ENCODE measurements at regions not wholly inside any gene's neighbourhood (a gene's known extent, or its start where the extent isn't known, plus 50 kb on each side); places are given as distances from the start of the nearest gene placed in this dataset.

DNA sequence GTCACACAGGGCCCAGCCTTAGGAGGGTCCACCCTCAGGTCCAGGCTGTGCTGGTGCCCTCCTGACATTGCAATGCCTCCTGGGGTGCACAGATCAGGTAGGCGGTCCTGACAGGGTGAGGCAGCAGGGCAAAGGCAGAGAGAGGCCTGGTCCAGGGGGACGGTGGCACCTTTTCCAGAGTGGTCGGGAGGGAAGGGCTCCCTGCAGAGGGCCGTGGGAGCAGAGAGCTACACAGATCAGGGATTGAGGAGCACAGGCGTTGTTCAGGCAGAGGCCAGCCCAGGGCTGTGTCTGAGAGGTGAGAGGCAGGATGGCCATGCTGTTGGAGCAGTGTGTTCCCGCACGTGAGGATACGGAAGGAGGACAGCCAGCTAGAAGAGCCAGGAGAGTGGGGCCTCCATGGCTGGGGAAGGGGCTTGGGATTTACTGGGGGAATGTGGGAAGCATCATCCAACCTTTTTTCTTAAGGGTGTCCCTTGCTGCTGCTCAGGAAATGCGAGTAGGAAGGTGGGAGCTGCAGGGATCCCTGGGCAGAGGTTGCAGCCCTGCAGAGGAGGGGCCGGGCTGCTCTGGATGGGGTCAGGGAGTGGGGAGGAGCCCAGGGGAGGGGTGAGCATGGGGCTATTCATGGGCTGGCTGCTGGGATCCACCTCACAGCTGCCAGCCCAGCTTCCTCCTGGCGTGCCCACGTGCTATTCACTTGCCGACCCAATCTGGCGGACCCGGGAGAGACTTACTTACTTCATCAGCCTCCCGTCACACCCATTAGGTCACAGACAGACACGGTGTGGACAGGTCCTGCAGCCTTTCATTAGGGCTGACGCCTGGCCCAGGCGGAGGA lies 1516.4 kb downstream of the TBC1D22A start:
- no peak for DNase-seq (ENCODE audit: extremely low read depth in 1 of 2, low read depth in 1 of 2)

DNA sequence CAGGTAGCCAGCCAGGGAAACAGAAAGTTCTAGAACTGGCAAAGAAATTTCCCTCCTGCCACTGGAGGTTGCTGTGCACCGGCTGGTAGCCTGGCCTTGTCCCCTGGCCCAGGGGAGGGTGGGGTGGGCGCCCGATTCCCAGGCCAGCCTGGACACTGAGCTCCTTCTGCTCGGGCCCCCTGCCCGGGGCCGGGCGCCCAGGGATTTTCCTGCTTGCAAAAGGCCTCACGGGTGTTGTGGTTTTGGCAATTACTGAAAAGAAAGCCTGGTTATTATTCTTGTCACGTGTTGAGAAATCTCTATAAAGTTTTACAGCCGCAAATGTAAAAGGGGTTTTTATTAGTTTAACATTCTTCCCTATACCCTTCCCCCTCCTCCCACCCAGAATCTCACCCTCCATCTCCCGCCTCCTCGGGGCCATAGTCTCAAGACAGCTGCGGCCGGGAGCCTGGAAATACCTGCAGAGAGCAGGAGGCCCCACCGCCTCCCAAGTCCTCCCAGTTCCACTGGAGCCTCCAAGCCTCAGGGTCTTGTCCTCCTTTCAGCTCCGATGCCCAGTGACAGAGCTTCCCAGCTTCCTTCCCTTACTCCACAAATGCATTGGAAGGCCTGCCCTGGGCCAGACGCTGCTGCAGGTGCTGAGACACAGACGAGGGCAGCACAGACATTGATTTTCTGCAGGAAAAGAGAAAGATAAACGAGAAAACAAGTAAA lies 1515.6 kb downstream of the TBC1D22A start:
- no peak for DNase-seq (ENCODE audit: extremely low read depth in 1 of 2, low read depth in 1 of 2)

DNA sequence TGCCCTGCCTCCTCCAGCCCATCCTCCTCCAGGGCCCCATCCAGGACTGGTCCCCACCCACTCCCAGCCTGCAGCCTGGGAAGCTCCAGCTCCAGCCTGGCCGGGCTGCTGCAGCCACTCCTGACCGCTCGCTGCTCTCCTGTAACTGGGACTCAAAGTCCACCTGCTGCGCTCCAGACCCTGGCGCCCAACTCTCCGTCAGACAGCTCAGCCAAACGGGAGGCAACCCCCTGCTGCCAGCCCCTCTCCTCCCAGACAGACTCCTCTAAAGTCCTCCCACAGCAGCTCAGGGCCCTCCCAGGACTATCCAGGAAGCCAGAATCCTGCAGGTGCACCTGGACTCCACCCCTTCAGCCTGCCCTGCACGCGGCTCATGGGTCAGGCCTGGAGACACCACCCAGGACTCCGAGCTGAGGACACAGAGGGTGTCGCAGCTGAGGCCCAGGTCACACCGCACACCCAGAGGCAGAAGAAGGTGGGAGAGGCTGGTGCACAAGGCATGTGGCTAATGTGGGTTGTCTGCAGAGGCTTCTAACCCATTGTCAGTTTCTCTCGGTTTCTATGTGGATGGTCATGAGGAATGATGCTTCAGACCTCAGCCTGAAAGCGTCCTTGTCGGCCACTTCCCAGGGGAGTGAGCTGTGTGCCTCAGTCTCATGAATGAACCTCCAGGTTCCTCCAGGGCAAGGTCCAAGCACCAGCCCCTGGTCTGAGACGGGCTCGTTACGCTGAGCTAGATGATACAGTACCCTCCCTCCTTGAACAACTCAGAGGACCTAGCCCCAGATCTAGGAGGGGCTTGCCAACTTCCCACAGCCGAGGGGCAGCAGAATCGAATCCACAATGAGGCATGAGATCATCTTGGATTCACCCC lies 1514.8 kb downstream of the TBC1D22A start:
- DNase-seq (ENCODE audit: extremely low read depth in 1 of 2, low read depth in 1 of 2), result no peak

DNA sequence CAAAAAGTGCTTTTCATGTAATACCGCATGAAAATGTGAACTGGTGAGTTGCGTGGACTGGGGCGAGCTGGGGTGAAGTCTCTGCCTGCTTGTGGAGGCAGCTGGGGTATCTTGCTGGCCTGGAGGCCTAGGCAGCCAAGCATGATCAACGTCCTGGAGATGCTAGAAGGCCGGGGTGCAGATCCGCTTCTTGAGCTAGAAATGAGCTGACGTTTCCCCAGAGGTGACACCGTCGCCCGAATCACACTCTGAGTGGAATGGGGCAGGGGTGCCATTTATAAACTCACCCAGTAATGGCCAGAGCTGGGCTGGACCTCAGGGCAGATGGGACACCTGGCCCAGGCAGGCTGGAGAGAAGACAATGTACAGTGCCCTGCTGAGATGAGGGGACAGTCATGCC lies 1513.0 kb downstream of the TBC1D22A start:
- DNase-seq (ENCODE audit: extremely low read depth in 1 of 2, low read depth in 1 of 2), result no peak

DNA sequence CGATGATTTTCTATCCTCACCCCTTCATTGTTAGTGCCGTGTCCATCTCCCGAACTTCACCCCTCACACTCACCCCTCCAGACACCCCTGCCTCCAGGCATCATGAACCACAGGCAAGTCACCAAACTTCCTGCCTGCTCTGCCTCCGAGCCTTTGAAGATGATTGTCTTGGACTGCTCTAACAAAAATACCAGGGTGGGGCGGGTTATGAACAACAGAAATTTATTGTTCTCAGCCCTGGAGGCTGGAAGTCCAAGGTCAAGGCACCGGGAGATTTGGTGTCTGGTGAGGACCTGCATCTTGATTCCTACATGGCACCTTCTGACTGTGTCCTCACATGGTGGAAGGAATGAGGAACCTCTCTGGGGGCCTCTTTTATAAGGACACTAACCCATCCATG lies 1508.3 kb downstream of the TBC1D22A start:
- DNase-seq (ENCODE audit: extremely low read depth in 1 of 2, low read depth in 1 of 2), result no peak

DNA sequence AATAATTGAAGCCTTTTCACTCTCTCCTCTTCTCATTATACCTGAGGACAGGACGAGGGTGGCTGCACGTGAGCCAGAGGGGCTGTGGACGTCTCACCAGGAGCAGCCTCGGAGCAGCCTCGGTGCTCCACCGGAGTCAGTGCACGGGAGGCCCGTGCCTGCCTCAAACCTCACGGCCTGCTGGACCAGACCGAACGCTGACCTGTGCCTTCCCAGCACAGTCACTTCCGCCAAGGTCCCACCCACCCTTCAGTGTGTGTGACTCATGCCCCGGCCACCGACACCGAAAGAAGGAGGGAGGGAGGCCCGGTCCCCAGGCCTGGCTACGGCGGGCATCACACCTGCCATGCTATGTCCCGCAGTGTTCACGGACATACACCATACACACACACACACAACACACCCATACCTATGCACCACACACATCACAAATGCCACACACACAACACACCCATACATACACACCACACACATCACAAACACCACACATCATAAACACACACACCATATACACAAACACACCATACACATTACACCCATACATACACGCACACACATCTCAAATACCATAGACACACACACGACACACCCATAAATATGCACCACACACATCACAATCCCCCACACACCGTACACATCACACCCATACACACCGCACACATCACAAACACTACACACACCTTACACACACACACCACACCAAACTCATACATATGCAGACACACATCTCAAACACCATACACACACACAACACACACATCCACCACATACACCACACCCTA lies 1506.5 kb downstream of the TBC1D22A start:
- DNase-seq (ENCODE audit: extremely low read depth in 1 of 2, low read depth in 1 of 2), result no peak

DNA sequence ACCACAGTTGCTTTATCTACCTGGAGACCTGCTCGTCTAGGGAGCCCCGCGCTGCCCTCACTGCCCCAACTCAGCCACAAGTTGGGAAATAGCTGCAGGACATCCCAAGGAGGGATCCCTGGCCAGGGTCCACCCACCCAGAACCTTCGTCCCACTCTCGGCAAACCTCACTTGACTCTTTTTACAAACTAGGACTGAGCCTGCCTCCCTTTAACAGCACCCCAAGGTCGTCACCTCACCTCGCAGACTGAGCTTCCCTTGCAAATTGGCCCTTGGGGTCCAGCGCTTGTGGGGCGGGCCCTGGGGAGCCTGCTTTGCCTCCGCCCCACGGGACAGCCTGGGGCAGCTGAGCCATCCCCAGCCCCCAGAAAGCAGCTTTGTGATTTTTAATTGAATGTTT lies 1505.8 kb downstream of the TBC1D22A start:
- no peak for DNase-seq (ENCODE audit: extremely low read depth in 1 of 2, low read depth in 1 of 2)

DNA sequence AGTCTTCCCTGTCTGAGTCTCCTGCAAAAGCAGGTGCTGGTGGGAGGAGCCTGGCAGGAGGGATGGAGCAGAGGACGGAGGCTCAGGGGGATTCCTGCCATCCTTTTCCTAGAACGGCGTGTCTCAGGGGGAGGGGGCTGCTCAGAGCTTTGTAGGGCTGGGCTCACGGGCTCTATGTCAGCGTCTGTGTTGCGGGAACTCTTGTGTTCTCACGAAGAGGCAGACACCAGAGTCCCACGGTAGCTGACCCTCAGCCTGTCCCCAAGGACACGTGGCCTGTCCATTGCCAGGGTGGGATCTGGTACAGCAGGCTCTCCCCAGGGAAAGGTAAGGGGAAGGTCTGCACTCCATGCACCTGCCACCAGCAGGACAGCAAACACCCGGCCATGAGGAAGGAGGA lies 1505.2 kb downstream of the TBC1D22A start:
- no peak for DNase-seq (ENCODE audit: extremely low read depth in 1 of 2, low read depth in 1 of 2)

DNA sequence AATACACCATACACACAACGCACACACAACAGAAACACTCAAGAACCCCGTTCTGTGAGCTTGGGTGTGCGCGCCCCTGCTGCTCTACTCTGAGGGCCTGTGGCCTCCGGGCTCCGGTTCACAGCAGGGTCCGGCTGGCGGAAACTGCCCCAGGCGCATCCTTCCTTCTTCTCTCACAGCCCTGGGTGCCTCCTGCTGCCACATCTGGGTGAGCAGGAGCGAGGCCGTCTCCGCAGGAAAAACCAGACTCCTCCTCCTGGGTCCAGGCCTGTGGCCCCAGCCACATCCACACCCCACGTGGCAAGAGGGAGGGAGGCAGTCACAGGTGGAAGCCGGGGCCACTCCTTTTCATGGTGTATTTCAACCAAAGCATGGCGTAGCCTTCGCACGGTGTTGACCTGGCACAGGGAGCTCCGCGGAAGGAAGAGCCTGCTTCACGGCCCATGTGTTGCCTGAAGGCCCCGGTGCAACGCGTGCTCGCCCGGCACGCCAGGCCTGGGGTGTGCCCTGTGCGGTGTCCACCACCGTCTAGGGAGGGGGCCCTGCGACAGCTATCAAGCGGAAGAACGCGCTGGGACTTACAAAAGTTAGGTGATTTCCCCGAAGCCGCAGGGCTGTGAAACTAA lies 1502.7 kb downstream of the TBC1D22A start:
- no peak for DNase-seq (ENCODE audit: extremely low read depth in 1 of 2, low read depth in 1 of 2)

DNA sequence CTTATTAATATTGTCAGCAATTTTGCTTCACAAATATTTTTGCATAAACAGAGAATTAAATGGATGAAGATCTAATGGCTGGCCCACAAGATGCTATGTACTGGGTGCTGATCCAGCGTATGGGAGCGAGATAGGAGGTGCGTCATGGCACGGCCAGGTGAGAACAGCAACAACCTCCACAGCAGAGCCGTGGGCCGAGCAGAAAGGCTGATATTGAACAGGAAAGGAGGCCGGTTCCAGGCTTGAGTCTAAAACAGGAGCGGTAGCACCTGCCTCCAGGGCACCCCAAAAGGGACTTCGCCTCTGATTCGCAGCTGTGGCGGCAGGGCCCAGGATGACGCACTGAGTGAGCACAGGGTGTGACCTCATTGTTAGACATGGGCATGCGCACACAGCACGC lies 1502.1 kb downstream of the TBC1D22A start:
- no peak for DNase-seq (ENCODE audit: extremely low read depth in 1 of 2, low read depth in 1 of 2)

DNA sequence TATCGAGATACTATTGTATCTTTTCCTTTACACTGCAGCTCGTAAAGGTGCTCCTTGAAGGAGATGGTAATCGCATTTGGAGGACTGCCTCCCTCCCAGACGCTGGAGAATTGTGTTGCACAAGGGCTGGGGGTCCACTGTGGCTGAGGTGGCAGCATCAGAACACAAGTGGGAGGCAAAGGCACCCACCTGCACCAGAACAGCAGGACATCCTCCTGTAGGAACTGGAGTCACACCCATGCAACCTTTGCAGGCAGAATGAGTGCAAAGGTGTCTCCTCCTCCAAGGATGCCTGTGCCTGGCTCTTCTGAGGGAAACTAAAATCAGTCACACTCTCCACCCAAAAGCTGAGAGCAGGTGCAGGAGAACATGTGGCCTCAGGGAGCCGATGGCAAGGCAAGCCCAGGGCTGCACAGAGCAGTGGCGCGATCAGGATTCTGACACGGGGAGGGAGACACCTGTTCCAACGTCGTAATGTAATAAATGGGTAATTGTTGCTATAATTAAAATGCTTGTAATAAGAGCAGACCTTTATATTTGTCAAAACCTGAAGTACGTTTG lies 1501.4 kb downstream of the TBC1D22A start:
- no peak for DNase-seq (ENCODE audit: extremely low read depth in 1 of 2, low read depth in 1 of 2)

DNA sequence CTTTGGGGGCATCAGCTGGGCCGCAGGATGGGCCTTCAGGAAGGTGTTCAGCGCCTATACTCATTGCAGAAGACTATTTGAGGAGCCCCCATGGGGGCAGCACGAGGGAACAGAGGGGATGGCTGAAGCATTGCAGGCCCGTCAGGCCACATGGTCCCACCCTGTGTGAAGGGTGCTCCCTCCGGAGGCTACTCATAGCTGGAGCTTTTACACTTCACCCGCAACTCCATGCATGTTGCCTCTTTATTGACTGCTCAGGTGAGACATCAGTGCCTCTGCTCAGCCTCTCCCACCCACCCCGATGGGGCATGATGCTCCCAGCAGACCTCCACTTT lies 1500.9 kb downstream of the TBC1D22A start:
- DNase-seq (ENCODE audit: extremely low read depth in 1 of 2, low read depth in 1 of 2), result no peak

DNA sequence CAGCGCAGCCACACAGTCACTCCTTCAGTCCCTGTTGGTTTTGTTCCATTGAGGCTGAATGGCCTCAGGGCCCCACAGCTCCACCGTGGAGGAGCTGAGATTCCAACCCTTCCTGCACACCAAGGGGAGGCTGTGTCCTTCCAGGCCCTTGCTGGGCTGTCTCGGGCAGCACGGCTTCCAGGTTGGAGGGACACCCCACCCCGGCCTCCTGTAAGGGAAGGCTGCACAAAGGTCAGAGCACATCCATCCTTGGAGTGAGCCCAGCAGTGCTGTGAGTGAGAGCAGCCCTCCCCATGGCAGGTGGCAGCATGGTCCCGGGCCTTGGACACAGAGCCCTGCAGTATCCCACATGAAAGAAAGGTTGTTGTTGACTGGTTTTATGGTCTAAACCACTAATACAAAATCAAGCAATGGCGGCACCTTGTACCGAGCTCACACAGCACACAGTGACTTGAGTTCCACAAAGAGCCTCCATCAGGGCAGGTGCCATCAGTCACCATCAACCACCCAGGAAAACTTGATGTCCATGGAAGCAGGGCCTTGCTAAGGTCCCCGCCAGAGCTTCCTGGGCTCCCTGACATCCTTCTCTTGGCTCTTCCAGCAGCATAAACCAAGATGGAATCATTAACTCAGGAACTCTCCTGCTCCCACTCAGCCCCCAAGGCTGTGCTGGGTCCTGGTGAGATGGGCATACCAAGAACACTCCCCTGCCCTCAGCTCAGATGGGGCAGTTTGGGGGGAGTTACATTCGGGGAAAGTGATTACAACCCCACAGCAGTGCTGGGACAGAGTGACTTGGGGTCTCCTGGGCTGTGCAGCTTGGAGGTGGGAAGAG lies 1500.4 kb downstream of the TBC1D22A start:
- DNase-seq (ENCODE audit: extremely low read depth in 1 of 2, low read depth in 1 of 2), result no peak

DNA sequence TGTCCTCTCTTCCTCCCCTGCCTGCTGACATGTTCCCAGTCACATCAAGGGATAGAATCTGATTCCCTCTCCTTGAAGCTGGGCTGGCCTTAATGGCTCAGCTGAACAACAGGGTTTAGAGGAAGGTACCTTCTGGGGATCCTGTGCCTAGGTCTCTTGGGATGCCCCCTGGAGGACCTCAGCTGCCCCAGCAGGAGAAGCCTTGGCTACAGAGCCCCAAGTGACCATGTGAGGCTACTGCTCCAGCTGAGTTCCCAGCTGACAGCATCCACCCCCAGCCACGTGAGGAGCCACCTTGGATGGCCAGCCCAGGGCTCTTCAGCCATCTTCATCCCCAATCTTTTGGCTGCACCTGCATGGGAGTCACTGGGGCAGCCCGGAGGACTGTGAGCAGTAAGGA lies 1499.3 kb downstream of the TBC1D22A start:
- no peak for DNase-seq (ENCODE audit: extremely low read depth in 1 of 2, low read depth in 1 of 2)

DNA sequence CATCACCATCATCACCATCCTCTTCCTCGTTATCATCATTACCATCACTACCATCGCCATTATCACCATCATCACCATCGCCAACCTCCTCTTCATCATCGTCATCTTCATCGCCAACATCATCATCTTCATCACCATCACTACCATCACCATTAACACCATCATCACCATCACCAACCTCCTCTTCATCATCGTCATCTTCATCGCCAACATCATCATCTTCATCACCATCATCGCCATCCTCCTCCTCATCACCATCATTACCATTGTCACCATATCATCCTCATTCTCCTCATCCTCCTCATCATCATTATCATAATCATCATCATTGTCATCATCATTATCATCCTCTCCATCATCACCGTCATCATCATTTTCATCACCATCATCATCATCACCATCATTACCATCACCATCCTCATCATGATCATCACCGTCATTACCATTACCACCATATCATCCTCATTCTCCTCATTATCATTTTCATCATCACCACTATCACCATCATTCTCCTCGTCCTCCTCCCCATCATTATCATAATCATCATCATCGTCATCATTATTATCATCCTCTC lies 1498.7 kb downstream of the TBC1D22A start:
- DNase-seq (ENCODE audit: extremely low read depth in 1 of 2, low read depth in 1 of 2), result no peak

DNA sequence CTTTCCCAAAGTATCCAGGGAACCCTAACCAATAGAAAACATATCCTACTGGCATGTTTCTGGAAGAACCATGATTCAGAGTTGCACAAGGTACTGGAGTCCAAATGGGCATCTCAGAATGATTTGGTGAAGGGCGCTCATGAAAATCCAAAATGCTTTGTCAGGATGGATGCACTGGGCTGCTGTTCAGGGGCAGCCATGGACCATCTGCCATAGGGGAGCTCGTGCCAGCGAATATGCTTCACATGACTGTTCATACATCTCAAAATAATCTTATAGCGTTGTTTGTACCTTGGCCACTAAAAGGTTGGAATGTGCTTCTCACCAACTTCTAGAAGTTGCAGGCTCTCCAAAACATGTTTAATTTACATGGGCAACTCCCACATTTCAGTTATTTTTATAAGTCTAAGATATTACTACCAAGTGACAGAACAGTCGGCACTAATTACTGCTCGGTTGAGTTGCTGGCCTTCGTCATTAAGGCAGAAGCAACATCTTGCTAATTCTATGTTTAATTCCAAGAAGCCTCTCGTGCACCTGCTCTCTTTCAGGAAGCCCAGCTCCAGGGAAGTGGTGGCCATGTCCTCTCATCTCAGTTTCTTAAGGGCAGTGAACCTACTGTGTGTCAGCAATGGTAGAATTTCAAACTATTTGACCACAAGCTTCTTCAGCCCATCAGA lies 1497.7 kb downstream of the TBC1D22A start:
- no peak for DNase-seq (ENCODE audit: extremely low read depth in 1 of 2, low read depth in 1 of 2)

DNA sequence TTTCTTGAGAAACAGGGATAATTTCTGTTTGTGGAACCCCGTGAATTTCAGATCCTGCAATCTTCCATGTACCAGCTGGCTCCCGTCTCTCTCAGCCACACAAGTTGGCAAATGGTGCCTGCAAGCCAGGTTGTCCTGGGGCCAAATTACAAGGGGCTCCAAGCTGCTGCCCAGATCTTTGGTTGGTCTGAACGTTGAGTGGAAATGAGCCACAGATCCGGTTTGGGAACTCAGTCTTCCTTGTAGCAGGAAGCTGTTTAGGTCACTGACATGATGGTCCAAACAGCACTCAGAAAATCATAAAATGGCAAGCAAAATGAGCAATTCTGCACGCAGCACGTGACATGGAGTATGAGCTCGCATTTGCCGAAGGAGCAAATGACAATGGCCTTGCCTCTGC lies 1496.4 kb downstream of the TBC1D22A start:
- DNase-seq (ENCODE audit: extremely low read depth in 1 of 2, low read depth in 1 of 2), result no peak

DNA sequence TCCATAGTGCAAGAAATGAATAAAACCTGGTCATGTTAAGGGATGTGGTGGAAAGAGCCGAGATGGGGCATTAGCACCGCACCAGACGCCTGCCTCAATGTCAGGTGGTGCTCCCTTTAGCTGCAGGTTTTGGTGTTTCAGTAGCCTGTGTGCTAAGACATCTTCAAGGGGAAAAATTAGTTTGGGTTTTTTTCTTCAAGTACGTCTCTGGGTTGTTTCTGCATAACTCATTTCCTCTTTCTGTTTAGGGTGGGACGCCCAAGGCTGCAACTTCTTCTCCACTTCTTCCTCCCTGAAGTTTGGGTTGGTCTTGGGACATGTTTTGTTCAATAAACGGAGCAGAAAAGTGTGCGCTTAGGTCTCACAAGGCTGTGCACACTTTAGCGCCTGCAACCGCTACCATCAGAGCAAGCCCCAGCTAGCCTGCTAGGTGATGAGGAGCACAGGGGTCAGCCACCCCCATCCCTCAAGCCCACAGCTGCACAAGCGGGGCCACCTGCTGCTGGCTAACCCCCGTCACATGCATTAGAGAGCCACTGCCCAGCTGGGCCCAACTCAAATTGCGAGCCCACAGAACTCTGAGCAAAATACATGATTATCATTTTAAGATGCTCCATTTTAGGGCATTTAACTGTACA lies 1495.7 kb downstream of the TBC1D22A start:
- no peak for DNase-seq (ENCODE audit: extremely low read depth in 1 of 2, low read depth in 1 of 2)
